CD14-positive monocyte (primary cell): ENCODE measurements at regions not wholly inside any gene's neighbourhood (a gene's known extent, or its start where the extent isn't known, plus 50 kb on each side); places are given as distances from the start of the nearest gene placed in this dataset.

Experiments used
- DNase-seq, 3 donors: peaks; one replicate each; pipeline ENCODE4 v3.0.0-alpha.2; 2011 to 2022
- H2AFZ ChIP-seq: 2 replicates; pipeline ENCODE4 v1.6.0; 2012; ENCODE audit warnings: mild to moderate bottlenecking, low read depth, low read length, inconsistent platforms; ENCODE audit not compliant: insufficient read depth, poor library complexity, severe bottlenecking
- H3K27ac ChIP-seq, 2 donors: 1 replicate in 1 of 2; 2 replicates in 1 of 2; pipeline ENCODE4 v1.5.1; 2012 to 2013; ENCODE audit warnings: low read length in 2 of 2, control low read depth in 1 of 2, inconsistent platforms in 1 of 2, low read depth in 1 of 2, mild to moderate bottlenecking in 1 of 2
- H3K27me3 ChIP-seq, 2 donors: one replicate each; pipeline versions ENCODE4 v1.6.0 to v1.6.1; 2011 to 2013; ENCODE audit warnings: low read length in 2 of 2; ENCODE audit not compliant: control insufficient read depth in 2 of 2, insufficient read depth in 2 of 2
- H3K36me3 ChIP-seq, 2 donors: replicated peaks in 1 of 2; 1 replicate in 1 of 2; 2 replicates in 1 of 2; pipeline versions ENCODE4 v1.5.1 to v1.6.1; 2012 to 2013; ENCODE audit warnings: low read length in 2 of 2, control low read depth in 1 of 2, inconsistent platforms in 1 of 2, mild to moderate bottlenecking in 1 of 2; ENCODE audit not compliant: insufficient read depth in 2 of 2, control insufficient read depth in 1 of 2
- H3K4me1 ChIP-seq, 2 donors: 1 replicate in 1 of 2; 2 replicates in 1 of 2; pipeline versions ENCODE4 v1.5.1 to v1.6.1; 2012 to 2013; ENCODE audit warnings: low read length in 2 of 2, control low read depth in 1 of 2, inconsistent platforms in 1 of 2, mild to moderate bottlenecking in 1 of 2, moderate library complexity in 1 of 2; ENCODE audit not compliant: insufficient read depth in 2 of 2, control insufficient read depth in 1 of 2
- H3K4me2 ChIP-seq: replicated peaks from 2 replicates; pipeline ENCODE3; 2012; ENCODE audit warnings: low read length, moderate library complexity, mild to moderate bottlenecking; ENCODE audit not compliant: poor library complexity, severe bottlenecking; ENCODE audit errors: extremely low read depth
- H3K4me3 ChIP-seq, 3 experiments: fragments of 200-600 bp in 1 of 3; sonication (generic) in 1 of 3; replicated peaks in 1 of 3; 1 replicate in 2 of 3; 2 replicates in 1 of 3; pipeline ENCODE4 v1.5.1; 2011 to 2013; ENCODE audit warnings: low read length in 3 of 3, mild to moderate bottlenecking in 3 of 3, control low read depth in 2 of 3, low read depth in 2 of 3, inconsistent platforms in 1 of 3, moderate library complexity in 1 of 3
- H3K79me2 ChIP-seq: 2 replicates; pipeline ENCODE4 v1.6.0; 2012; ENCODE audit warnings: mild to moderate bottlenecking, control low read depth, inconsistent platforms, low read length, moderate library complexity; ENCODE audit not compliant: insufficient read depth
- H3K9ac ChIP-seq: 2 replicates; pipeline ENCODE4 v1.6.0; 2017; ENCODE audit warnings: low read length, mild to moderate bottlenecking; ENCODE audit not compliant: insufficient read depth, poor library complexity, severe bottlenecking
- H3K9me3 ChIP-seq, 2 donors: replicated peaks in 1 of 2; 1 replicate in 1 of 2; 2 replicates in 1 of 2; pipeline versions ENCODE4 v1.5.1 to v1.6.1; 2012 to 2013; ENCODE audit warnings: low read length in 2 of 2, control low read depth in 1 of 2; ENCODE audit not compliant: control insufficient read depth in 1 of 2, insufficient read depth in 1 of 2
- H4K20me1 ChIP-seq: 2 replicates; pipeline ENCODE4 v1.6.0; 2012; ENCODE audit warnings: mild to moderate bottlenecking, low read length, control low read depth, moderate library complexity; ENCODE audit not compliant: insufficient read depth
- H3K27ac Mint-ChIP-seq, 7 donors: one replicate each; pipeline ENCODE4 v1.8.0; 2020; ENCODE audit warnings: mild to moderate bottlenecking in 7 of 7, mixed read lengths in 7 of 7, moderate library complexity in 6 of 7, inconsistent platforms in 2 of 7
- H3K27me3 Mint-ChIP-seq, 3 donors: one replicate each; pipeline ENCODE4 v1.8.0; 2021 to 2022; ENCODE audit warnings: low read depth in 3 of 3, mild to moderate bottlenecking in 3 of 3, mixed read lengths in 3 of 3, moderate library complexity in 3 of 3, inconsistent platforms in 1 of 3
- H3K36me3 Mint-ChIP-seq, 2 donors: one replicate each; pipeline ENCODE4 v1.8.0; 2020; ENCODE audit warnings: mixed read lengths in 2 of 2, inconsistent platforms in 1 of 2, mild to moderate bottlenecking in 1 of 2
- H3K4me1 Mint-ChIP-seq: one replicate; pipeline ENCODE4 v1.8.0; 2020; ENCODE audit warnings: mild to moderate bottlenecking, mixed read lengths
- H3K4me3 Mint-ChIP-seq, 2 donors: one replicate each; pipeline ENCODE4 v1.8.0; 2020; ENCODE audit warnings: mild to moderate bottlenecking in 2 of 2, mixed read lengths in 2 of 2, moderate library complexity in 1 of 2
- H3K9me3 Mint-ChIP-seq, 7 donors: one replicate each; pipeline ENCODE4 v1.8.0; 2020 to 2022; ENCODE audit warnings: mixed read lengths in 7 of 7, mild to moderate bottlenecking in 6 of 7, moderate library complexity in 6 of 7, inconsistent platforms in 2 of 7
- CTCF ChIP-seq: fragments of 200-600 bp; IDR thresholded peaks from one replicate; pipeline ENCODE4 v1.8.0; 2022; ENCODE audit warnings: antibody characterized with exemption, mild to moderate bottlenecking
- WGBS: methylation state at CpG from one replicate; pipeline ENCODE4 v1.1.5; 2013; ENCODE audit warnings: missing lambda C conversion rate; ENCODE audit not compliant: insufficient coverage; 5-methylcytosine and 5-hydroxymethylcytosine counted together
- intact Hi-C, 2 donors: fragments of 100-400 bp; cut with micrococcal nuclease; formaldehyde crosslinking; loops; one replicate each; pipeline versions ENCODE4 v1.15.0 to v1.15.1; 2023

GRCh38 chr6:151733680-151734320 is 73.7 kb upstream of the ESR1 start:
- no peak overlapping the region for H3K27ac ChIP-seq
- intact Hi-C loops: no loop called here

GRCh38 chr6:151738267-151738666 is 69.2 kb upstream of the ESR1 start:
- H3K9ac ChIP-seq: no peak overlapping the region
- H4K20me1 ChIP-seq: no peaks in the 10 kb centered on the region
- Mint-ChIP-seq H3K27ac (no peak overlapping the region), H3K9me3 (peaks cover 0 to 4% (median 4%) of the 10 kb centered on the region in 7 donors), H3K4me1 (peaks cover 2% of the 10 kb centered on the region), H3K4me3 (no peak overlapping the region), H3K36me3 (no peaks in the 10 kb centered on the region), H3K27me3 (peaks cover 0 to 5% (median 0%) of the 10 kb centered on the region in 3 donors)
- WGBS: no CpG with 5 or more reads among the region's 3 CpGs
- H3K4me2 ChIP-seq: no peak overlapping the region
- no peak for TF ChIP-seq CTCF
- H3K4me3 ChIP-seq: no peak overlapping the region
- H3K4me1 ChIP-seq: no peaks in the 10 kb centered on the region
- H3K79me2 ChIP-seq: no peaks in the 10 kb centered on the region
- no peaks in the 10 kb centered on the region for H3K27me3 ChIP-seq
- H2AFZ ChIP-seq: no peak overlapping the region
- H3K27ac ChIP-seq: no peak overlapping the region
- no peak for DNase-seq
- peaks cover 0 to 3% of the 10 kb centered on the region in 2 donors for H3K9me3 ChIP-seq
- no peaks in the 10 kb centered on the region for H3K36me3 ChIP-seq
- intact Hi-C loops: no loop called here

More at GRCh38 chr6:151733680-151734320, 73.7 kb upstream of the ESR1 start:
- Histone ChIP-seq H3K4me1 (no peaks in the 10 kb centered on the region), H2AFZ (no peak overlapping the region), H3K79me2 (no peaks in the 10 kb centered on the region), H3K9me3 (peaks cover 0 to 6% of the 10 kb centered on the region in 2 donors), H3K4me3 (no peak overlapping the region), H3K9ac (no peak overlapping the region), H3K36me3 (no peaks in the 10 kb centered on the region), H3K27me3 (no peaks in the 10 kb centered on the region), H3K4me2 (no peak overlapping the region), H4K20me1 (no peaks in the 10 kb centered on the region)
- H3K27me3 Mint-ChIP-seq: peaks cover 0 to 1% (median 0%) of the 10 kb centered on the region in 3 donors
- no peak for DNase-seq
- TF ChIP-seq CTCF: no peak
- H3K4me3 Mint-ChIP-seq: no peak overlapping the region
- H3K9me3 Mint-ChIP-seq: peaks cover 0 to 6% (median 4%) of the 10 kb centered on the region in 7 donors
- H3K27ac Mint-ChIP-seq: peak overlapping the region in 1 of 7 donors; percentile 42
- WGBS: 100% methylated on average over 1 of the region's 3 CpGs
- H3K36me3 Mint-ChIP-seq: no peaks in the 10 kb centered on the region
- peaks cover 2% of the 10 kb centered on the region for H3K4me1 Mint-ChIP-seq
